Left ventricle myocardium inferior (tissue), 1 donor: ENCODE measurements at regions not wholly inside any gene's neighbourhood (a gene's known extent, or its start where the extent isn't known, plus 50 kb on each side); places are given as distances from the start of the nearest gene placed in this dataset.
A peak's percentile ranks its signal among the peaks of the same experiment; 100 is the strongest.

Source experiments
- DNase-seq: peaks from one replicate; pipeline ENCODE4 v3.0.0-alpha.2; 2020
- H3K27ac ChIP-seq: fragments of 200-600 bp; replicated peaks from 2 replicates; pipeline ENCODE4 v1.8.0; 2021
- H3K27me3 ChIP-seq: fragments of 200-600 bp; 2 replicates; pipeline ENCODE4 v1.8.0; 2021; ENCODE audit warnings: low read depth
- H3K36me3 ChIP-seq: fragments of 200-600 bp; 2 replicates; pipeline ENCODE4 v1.8.0; 2021
- H3K4me1 ChIP-seq: fragments of 200-600 bp; 2 replicates; pipeline ENCODE4 v1.8.0; 2021
- H3K4me3 ChIP-seq: fragments of 200-600 bp; 2 replicates; pipeline ENCODE4 v1.8.0; 2021; ENCODE audit warnings: mild to moderate bottlenecking, moderate library complexity
- H3K9me3 ChIP-seq: fragments of 200-600 bp; replicated peaks from 2 replicates; pipeline ENCODE4 v1.8.0; 2021
- CTCF ChIP-seq: fragments of 200-600 bp; IDR thresholded peaks from 2 replicates; pipeline ENCODE4 v1.8.0; 2021; ENCODE audit warnings: antibody characterized with exemption, mild to moderate bottlenecking, borderline replicate concordance
- intact Hi-C: fragments of 100-400 bp; cut with micrococcal nuclease; formaldehyde crosslinking; loops from one replicate; pipeline ENCODE4 v1.11.0; 2022
- donor health status: DM: no; HTN: yes; CAD: no; lungs with severe emphysema.

GRCh38 chr6:95280686-95281273, 296.6 kb upstream of the MANEA start:
- DNase-seq: no peak
- Histone ChIP-seq H3K27me3 (no peaks in the 10 kb centered on the region), H3K9me3 (no peaks in the 10 kb centered on the region), H3K4me3 (no peak overlapping the region), H3K27ac (no peak overlapping the region), H3K36me3 (no peaks in the 10 kb centered on the region), H3K4me1 (no peaks in the 10 kb centered on the region)
- peak; percentile 51 for TF ChIP-seq CTCF
- intact Hi-C loops: no loop called here

- Histone ChIP-seq H3K4me1 (no peaks in the 10 kb centered on the region), H3K27ac (no peak overlapping the region), H3K4me3 (no peak overlapping the region), H3K36me3 (no peaks in the 10 kb centered on the region), H3K9me3 (no peaks in the 10 kb centered on the region), H3K27me3 (no peaks in the 10 kb centered on the region)
- intact Hi-C loops: no loop called here
- no peak for TF ChIP-seq CTCF
- DNase-seq: no peak
Measured at GRCh38 chr6:95285881-95286280, 291.5 kb upstream of the MANEA start.

- DNase-seq: no peak
- intact Hi-C loops: no loop called here
- Histone ChIP-seq H3K9me3 (no peaks in the 10 kb centered on the region), H3K27ac (no peak overlapping the region), H3K4me1 (no peaks in the 10 kb centered on the region), H3K27me3 (no peaks in the 10 kb centered on the region), H3K36me3 (no peaks in the 10 kb centered on the region), H3K4me3 (no peak overlapping the region)
- TF ChIP-seq CTCF: no peak
Measured at GRCh38 chr6:95286874-95287273, 290.5 kb upstream of the MANEA start.

- Histone ChIP-seq H3K36me3 (no peaks in the 10 kb centered on the region), H3K27me3 (no peaks in the 10 kb centered on the region), H3K9me3 (no peaks in the 10 kb centered on the region), H3K27ac (no peak overlapping the region), H3K4me1 (no peaks in the 10 kb centered on the region), H3K4me3 (no peak overlapping the region)
- TF ChIP-seq CTCF: no peak
- no peak for DNase-seq
- intact Hi-C loops: no loop called here
Measured at GRCh38 chr6:95288251-95288650, 289.1 kb upstream of the MANEA start.

GRCh38 chr6:95292011-95292410, 285.3 kb upstream of the MANEA start:
- Histone ChIP-seq H3K4me1 (no peaks in the 10 kb centered on the region), H3K27me3 (no peaks in the 10 kb centered on the region), H3K4me3 (no peak overlapping the region), H3K27ac (no peak overlapping the region), H3K36me3 (no peaks in the 10 kb centered on the region), H3K9me3 (no peaks in the 10 kb centered on the region)
- TF ChIP-seq CTCF: no peak
- intact Hi-C loops: no loop called here
- no peak for DNase-seq
